HG03469 (cell line): ENCODE measurements at regions not wholly inside any gene's neighbourhood (a gene's known extent, or its start where the extent isn't known, plus 50 kb on each side); places are given as distances from the start of the nearest gene placed in this dataset.
"Not testable (repeated sequence)": the region's sequence is repeated elsewhere in the genome, so short reads cannot be mapped to it uniquely, and the experiment has no call there.

Experiments
- ATAC-seq: cut with Tn5 transposase; IDR thresholded peaks from one replicate; pipeline ENCODE4 v1.9.1; 2021; ENCODE audit warnings: mild to moderate bottlenecking, moderate library complexity, moderate number of reproducible peaks; ENCODE audit not compliant: unreplicated experiment

DNA sequence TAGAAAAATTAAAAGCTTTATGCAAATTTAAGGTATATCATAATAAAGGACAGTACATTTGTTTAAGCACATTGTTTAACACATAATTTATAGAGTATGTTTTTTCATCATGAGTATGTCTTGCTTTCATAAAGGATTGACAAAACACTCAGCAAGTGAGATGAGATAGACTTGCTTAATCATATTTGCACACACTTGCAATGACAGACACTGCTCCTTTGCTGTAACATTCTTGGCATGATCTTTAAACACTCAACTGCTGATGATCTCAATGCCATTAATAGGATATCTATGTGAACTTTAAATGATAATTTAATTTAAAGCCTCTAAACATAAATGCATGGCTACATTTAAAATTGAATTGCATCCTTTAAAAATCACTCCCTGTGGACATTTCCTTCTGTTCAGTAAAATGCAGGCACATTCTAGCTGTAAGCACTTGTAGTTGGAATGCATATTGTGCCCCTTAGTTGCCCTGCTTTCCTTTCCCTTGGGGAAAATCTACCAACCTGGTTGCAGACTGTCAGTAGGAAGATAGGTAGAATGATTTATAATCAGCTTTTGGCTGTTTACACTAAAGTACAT lies 979.0 kb downstream of the TMTC2 start:
- no peak for ATAC-seq

DNA sequence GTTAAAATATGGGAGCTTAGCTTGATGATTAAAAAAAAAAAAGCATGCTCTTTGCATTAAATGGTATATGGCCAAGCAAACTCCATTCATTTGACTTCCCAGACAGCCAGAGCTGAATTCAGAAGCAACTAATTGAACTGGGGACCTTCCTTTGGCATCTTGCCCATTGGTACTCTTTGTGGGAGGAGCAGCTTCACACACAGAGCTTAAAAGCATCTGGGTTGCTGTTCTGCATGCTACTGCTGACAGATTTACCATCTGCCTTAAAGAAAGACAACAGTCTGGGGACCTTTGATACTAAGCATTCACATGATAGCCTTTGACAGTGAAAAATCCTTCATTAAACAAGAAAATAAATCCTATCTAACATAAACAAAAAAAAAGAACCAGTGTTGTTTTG lies 977.9 kb downstream of the TMTC2 start:
- no peak for ATAC-seq

DNA sequence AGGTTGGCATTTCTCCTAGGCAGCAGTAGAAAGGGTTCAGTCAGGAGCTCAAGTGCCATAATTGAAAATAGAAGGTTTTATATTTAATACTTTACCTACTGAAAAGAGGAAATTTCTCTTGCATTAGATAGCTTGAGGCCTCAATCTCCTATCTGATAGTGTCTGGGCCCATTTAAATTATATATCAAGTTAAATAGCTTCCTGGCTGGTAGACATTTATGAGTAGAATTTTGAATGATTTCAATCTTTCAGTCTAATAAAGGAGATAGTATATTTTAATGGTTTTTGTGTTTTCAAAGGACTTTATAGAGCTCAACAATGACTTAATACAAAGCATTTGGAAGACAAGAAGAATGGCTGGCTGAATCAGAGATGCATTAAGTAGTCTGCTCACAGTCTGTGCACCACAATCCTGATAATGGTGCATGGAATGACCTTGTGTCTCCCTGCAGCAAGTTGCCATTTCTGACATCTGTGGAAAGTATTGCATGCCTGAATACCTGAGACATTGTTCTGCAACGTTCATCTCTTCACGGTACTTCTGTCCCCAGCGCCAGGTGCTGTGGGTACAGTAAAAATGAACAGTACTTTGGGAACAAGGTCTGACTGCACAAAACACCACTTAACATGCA lies 974.1 kb downstream of the TMTC2 start:
- no peak for ATAC-seq

DNA sequence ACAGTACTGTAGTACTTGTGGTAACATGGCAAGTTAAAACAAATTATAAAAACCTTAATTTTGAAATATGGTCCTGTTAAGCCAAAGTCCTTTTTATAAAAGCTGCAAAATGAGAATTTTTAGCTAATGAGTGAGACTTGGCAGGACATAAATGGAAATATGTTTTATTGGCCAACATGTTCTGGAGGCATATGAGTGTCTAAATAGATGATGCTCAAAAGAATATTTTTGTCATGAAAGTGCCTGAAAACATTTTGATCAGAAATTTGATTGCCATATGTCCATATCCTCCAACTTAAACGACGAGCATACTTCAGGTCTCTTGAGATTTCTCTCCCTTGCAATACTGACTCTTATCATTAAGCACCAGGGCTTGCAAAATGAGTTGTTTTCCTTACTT lies 972.6 kb downstream of the TMTC2 start:
- ATAC-seq, result no peak

DNA sequence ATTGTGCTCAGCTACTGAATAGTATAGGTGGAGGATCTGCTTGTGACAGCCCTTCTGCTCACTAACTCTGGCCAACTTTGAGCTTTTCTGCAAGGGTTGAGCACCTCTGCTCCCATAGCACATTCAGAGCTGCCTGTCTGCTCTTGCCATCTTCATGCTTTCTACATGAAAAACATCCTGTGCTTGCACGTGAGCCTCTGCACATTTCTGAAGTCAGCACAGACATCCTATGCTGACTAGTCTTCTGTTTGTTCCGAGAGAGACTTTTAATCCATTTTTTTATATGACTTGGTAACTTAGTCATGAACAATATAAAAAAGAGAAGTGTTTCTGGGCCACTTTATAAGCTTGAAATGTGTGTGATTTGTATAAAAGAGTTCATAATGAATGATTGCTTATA lies 969.3 kb downstream of the TMTC2 start:
- no peak for ATAC-seq

DNA sequence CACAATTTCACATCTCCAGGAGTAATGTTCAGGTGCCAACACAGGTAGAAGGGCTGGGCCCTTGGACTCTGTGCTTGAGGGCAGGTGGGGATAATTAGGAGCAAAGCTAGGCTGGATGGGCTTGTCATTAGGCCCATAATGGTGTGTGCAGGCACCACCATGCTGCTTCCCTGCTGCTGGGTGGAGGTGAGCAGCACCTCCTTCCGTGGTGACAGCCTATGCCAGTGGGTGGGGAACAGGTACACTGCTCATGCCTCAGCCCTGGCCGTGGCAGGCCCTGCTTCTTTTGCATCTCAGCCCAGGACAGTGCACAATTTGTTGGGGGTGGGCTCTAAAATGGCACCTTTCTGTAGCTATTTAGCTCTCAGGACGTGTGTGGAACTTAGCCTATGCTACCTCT lies 955.5 kb downstream of the TMTC2 start:
- no peak for ATAC-seq

DNA sequence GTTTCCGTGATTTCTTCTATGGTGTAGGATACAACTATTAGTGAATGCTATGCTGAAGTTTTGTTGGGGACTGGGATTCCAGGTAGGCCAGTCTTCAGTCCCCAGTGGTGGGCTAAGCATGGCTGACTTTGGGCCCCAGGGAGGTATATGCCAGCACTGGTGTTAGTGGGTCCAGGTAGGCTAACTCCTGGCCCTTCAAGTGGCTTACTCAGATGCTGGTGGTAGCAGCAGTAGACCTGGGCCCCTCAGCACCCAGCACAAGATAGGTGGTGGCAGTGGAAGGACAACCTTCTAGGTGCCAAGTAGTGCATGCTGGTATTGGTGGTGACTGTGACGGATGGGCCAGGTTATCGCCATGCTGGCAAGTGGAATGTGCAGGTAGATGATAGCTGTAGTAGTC lies 955.1 kb downstream of the TMTC2 start:
- no peak for ATAC-seq

DNA sequence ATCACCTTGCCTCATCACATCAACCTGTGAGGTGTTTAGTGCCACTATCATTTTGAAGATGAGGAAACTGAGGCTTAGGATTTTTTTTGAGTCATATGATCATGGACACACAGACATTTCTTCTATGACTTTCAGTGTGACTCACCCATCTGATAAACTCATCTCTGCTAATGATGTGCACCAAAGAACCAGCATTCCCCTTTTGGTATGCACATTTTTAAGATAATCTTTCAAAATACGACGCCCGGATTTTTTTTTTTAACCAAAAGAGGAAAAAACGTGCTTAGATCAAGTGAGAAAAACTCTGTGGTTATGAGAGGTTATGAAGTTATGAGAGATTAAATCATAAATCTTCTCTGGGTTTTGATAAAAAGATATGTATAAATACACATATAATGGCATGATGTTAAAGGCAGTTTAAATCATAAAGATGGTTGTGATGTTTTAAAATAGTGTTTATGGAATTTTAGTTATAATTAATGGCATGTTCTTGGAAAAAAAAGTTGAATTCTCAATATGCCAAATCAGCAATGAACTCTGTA lies 948.1 kb downstream of the TMTC2 start:
- ATAC-seq, result no peak

DNA sequence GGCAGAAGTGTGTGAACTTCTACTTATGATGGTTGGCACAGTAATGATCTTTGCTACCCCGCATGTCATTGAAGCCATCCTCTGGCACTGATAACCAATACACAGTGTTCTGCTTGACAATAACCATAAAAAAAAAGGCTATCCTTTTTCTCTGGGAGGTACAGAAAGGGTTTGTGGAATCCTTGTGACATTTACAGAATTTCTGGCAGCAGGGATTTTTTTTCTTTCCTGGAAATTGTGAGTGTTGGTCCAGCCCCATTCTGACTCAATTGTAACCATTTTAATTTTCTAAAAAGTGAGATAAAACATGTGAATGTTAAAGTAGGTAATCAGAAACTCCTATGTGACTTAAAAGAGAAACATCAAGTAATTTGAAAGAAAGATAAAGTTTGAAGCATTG lies 943.8 kb downstream of the TMTC2 start:
- ATAC-seq, result no peak

DNA sequence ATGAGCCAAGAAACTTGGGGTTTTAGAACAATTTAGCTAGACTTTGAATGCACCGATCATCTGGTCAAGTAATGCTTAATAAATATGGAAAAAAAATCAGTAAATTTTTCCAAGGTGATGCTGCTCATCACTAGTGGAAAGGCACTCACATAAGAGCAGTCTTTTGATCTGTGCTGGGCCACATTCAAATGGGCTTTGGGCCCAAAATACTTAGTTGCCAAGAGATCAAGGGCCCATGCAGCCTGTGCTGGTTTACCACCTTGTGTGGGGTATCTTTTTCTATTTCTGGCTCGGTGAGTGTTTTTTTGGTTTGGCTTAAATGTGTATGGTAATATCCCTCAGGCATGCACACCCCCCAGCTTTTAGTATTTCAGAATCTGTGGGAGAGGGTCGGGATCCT lies 943.2 kb downstream of the TMTC2 start:
- no peak for ATAC-seq

DNA sequence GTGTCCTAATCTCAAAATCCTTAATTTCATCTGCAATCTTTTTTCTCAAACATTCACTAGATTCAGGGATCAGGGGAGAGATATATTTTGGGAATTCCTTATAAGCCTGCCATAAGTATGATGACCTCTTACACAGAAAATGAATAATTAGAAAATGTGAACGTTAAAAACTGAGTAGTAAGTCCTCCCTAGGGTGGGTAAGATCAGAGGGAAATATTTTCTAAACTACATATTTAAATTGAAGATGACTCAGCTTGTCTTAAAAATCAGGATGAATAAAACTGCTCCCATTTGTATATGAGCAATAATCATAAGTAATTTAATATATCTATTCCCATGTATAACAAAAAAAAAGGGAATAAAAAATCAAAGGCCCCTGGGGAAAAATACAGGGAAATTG lies 935.5 kb downstream of the TMTC2 start:
- no peak for ATAC-seq

DNA sequence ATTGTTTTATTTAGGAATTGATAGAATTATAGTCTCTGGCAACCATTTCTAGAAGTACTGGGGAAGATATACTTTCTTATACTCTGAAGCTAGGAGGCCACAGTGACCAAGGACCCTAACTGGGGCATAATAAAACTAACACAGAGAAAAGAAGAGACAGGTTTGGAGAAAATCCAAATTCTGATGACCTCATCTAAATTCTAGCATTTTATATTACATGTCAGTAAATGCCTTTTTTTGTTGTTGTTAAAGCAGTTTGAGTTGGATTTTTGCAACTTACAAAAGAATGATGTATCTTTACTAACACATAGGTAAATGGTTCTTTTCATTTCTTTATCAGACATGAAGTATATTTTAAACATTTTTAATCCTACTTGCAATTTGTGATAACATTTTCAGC lies 933.3 kb downstream of the TMTC2 start:
- no peak for ATAC-seq

DNA sequence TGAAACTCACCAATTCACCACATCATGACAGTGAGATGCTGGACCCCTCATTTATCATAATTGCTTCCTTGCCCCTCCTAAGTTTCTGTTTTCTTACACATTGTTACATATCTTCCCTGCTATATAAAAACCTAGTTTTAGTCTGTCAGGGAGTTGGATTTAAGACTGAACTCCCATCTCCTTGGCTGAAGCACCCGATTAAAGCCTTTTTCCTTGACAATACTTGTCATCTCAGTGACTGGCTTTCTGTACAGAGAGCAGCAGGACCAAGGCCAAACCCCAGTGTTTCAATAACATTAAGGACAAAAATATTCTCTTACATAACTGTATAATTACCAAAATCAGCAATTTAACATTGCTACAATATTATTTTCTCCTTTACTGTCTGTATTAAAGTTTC lies 928.4 kb downstream of the TMTC2 start:
- ATAC-seq, result no peak

DNA sequence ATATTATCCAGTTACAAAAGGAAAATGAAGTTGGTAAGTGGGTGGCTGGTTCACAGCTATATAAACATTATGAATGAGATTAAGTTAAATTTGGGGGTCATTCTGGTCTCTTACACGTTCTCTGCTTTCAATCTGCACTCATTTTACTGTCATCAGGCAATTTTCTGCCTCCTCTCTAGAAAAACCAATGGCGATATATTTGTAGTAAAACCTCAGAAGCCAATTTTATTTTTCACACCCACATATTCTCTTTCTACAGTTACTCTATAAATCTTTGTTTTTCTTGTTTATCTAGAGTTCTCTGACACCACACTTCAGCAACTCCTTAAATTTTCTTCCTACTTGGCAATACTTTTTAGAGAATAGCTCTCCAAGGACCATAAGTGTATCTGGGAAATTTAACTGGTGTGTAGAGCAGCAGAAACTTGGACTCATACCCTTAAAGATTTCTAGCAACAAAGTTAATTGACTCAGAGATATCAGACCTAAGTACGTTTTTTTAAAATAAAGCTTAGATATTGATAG lies 926.9 kb downstream of the TMTC2 start:
- ATAC-seq, result no peak

DNA sequence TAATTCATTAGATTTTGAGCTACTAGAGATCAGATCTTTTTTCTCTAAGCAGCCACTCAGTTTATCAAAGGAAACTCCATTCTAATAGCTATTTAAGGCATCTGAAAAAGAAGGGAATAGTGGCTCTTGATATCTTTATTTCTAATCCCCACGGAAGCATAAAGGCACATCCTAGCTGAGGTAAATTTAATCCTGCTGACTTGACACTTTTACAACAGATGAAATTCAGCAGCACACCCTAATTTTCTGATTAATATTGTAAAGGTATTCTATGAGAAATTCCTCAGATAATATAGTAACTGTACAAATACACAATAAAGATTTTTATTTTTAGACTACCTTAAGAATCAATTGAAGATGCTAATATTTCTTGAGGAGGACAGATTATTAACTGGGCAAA lies 916.4 kb downstream of the TMTC2 start:
- no peak for ATAC-seq

DNA sequence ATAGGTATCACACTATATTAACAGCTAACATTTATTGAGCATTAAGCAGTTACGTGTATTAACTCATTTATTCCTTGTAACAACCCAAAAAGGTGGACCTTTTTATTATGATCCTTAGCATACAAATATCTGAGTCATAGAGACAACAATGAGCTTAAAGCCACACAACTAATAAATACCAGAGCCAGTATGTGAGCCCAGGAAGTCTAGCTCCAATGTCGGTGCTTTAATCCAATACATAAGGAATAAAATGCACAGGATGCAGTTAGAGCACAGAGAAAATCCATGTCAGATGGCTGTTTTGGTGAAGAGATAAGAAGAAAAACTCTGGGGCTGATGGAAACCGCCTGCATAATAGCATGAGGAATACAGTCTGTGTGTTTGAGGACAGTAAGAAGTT lies 888.6 kb downstream of the TMTC2 start:
- ATAC-seq, result no peak

DNA sequence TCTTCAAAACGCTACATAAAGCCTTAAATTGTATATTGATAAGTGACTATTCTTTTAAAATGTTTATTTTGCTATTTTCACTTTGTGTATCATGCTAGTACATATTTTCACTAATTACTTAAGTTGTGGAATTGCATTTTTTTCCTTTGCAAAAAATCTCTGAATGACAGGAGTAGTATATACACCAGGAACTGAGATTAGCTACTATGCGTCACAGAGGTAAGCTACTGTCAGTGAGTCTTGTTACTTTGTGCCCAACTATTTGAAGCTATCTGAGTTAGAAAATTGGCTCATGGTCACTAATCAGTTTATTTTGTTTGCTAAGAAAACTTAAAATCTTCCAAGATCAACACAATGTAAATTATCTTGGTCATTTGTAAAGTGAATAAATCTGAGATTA lies 887.4 kb downstream of the TMTC2 start:
- ATAC-seq, result no peak

DNA sequence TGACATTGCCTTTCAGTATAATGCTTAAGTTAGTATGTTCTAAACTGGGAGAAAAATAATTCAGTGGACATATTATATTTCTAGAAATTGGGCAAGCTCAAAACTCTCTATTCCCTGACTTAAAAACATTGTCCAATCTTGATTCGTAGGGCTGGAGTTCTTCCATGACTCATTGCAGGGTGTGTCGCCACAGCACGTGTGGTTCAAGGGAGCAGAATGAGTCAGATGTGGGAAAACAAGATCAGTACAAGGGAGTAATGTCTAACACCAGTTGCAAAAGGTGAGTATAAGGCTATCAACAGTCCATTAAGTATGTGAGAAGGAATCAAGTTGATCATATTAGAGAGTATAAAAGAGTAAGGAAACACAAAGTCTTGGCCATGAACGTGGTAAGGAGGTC lies 887.0 kb downstream of the TMTC2 start:
- ATAC-seq, result no peak

DNA sequence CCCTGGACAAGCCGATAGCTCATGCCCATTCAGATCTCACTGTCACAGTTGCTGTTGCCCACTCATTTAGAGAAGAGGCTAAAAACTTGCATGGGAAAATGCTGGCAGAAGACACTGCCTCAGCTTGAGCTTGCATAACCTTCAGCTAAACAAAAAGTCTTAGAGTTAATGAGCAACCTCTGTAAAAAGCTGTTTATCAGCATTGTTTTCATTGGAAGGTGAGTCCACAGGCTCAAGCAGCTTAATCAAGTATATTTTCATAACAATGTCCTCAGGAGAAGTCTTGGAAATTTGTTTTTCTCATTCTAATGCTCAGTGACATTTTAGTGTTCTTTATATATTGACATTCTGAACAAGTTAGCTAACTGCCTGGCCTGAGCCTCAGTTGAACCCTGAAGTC lies 872.9 kb downstream of the TMTC2 start:
- ATAC-seq, result no peak

DNA sequence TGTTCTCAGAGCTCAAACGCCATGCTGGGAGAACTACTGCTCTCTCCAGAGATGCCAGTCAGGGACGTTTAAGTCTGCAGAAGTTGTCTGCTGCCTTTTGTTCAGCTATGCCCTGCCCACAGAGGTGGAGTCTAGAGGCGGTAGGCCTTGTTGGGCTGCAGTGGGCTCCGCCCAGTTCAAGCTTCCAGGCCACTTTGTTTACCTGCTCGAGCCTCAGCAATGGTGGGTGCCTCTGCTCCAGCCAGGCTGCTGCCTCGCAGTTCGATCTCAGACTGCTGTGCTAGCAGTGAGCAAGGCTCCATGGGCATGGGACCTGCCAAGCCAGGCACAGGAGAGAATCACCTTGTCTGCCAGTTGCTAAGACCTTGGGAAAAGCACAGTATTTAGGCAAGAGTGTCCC lies 869.3 kb downstream of the TMTC2 start:
- ATAC-seq, result not testable (repeated sequence)

DNA sequence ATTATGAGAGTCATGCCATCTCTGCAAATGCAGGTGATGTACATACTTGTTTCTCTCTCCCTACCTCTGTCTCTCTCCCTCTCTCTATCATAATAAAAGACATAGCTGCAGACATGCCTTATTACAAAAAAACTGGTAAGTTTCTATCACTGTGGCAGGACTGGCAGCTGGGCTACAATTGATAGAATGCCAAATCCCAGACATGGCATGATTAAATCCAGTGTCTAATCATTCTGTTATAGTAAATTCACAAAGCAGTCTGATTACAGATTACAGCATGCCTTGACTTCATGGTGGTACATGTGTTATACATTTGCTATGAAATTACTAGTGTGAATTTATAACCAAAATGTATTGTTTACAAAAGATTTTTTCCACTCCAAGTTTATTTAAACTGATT lies 854.7 kb downstream of the TMTC2 start:
- ATAC-seq, result no peak

DNA sequence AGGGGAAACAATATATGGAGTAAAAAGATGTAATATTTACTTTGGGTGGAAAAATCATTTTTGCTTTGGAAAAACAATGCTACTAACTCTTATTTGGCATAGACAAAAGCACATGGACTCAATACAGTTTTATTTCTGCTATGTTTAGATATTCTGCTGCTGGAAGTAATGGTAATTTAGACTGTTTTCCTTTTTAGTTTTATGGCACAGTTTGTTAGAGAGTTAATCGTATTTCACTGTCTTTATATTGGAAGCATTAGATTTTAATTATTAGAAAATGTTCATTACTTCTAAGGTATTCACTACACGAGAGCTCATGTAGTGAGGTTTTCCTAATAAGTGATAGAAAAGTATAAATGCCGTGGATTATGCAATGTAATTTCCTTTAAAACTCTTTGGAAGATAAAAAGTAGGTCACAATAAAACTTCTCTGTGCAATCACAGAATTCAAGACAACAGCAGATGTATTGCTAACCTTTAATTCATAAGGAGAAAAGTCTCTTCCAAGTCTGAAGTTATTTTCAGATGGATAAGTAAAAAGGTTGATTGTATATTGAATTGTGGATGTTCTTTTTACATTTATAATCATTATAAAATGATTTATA lies 851.8 kb downstream of the TMTC2 start:
- no peak for ATAC-seq
